ENCODE measurements at regions not wholly inside any gene's neighbourhood (a gene's known extent, or its start where the extent isn't known, plus 50 kb on each side); places are given as distances from the start of the nearest gene placed in this dataset.
A peak's percentile ranks its signal among the peaks of the same experiment; 100 is the strongest.

GRCh38 chr6:126148853-126149252 lies 162.5 kb downstream of the TRMT11 start:
- no peak for FAIRE-seq

- no peak for FAIRE-seq
Observed at GRCh38 chr6:126152372-126152745, 166.0 kb downstream of the TRMT11 start.

- FAIRE-seq = no peak
Observed at GRCh38 chr6:126153661-126154060, 167.3 kb downstream of the TRMT11 start.

- no peak for FAIRE-seq
Observed at GRCh38 chr6:126156973-126157372, 170.6 kb downstream of the TRMT11 start.

- FAIRE-seq = peak; percentile 97
Observed at GRCh38 chr6:126167726-126168125, 172.2 kb upstream of the CENPW start.

GRCh38 chr6:126170433-126170832 lies 169.5 kb upstream of the CENPW start:
- no peak for FAIRE-seq

- FAIRE-seq = no peak
Observed at GRCh38 chr6:126170978-126171382, 168.9 kb upstream of the CENPW start.

GRCh38 chr6:126172131-126172530 lies 167.8 kb upstream of the CENPW start:
- no peak for FAIRE-seq

GRCh38 chr6:126173265-126173664 lies 166.7 kb upstream of the CENPW start:
- no peak for FAIRE-seq

GRCh38 chr6:126174697-126175096 lies 165.2 kb upstream of the CENPW start:
- FAIRE-seq = no peak

GRCh38 chr6:126175251-126175650 lies 164.7 kb upstream of the CENPW start:
- FAIRE-seq = no peak

- peak; percentile 45 for FAIRE-seq
Observed at GRCh38 chr6:126176282-126176681, 163.6 kb upstream of the CENPW start.

GRCh38 chr6:126180585-126180984 lies 159.3 kb upstream of the CENPW start:
- no peak for FAIRE-seq

- no peak for FAIRE-seq
Observed at GRCh38 chr6:126181173-126181741, 158.7 kb upstream of the CENPW start.

- FAIRE-seq = no peak
Observed at GRCh38 chr6:126181890-126182289, 158.0 kb upstream of the CENPW start.

- FAIRE-seq = no peak
Observed at GRCh38 chr6:126182650-126183311, 157.1 kb upstream of the CENPW start.

- no peak for FAIRE-seq
Observed at GRCh38 chr6:126185774-126186173, 154.1 kb upstream of the CENPW start.

- peak; percentile 64 for FAIRE-seq
Observed at GRCh38 chr6:126188279-126188909, 151.5 kb upstream of the CENPW start.

- FAIRE-seq = no peak
Observed at GRCh38 chr6:126195625-126196236, 144.2 kb upstream of the CENPW start.

- peak; percentile 78 for FAIRE-seq
Observed at GRCh38 chr6:126198631-126199030, 141.3 kb upstream of the CENPW start.

GRCh38 chr6:126199466-126199865 lies 140.4 kb upstream of the CENPW start:
- FAIRE-seq = no peak

- no peak for FAIRE-seq
Observed at GRCh38 chr6:126202707-126203106, 137.2 kb upstream of the CENPW start.

- no peak for FAIRE-seq
Observed at GRCh38 chr6:126204126-126204525, 135.8 kb upstream of the CENPW start.

- no peak for FAIRE-seq
Observed at GRCh38 chr6:126204598-126204997, 135.3 kb upstream of the CENPW start.
